Tibial nerve (tissue), 4 donors: ENCODE measurements at regions not wholly inside any gene's neighbourhood (a gene's known extent, or its start where the extent isn't known, plus 50 kb on each side); places are given as distances from the start of the nearest gene placed in this dataset.

Experiments
- DNase-seq, 2 donors: peaks; one replicate each; pipeline ENCODE4 v3.0.0-alpha.2; 2019; ENCODE audit warnings: low spot score in 2 of 2
- H3K27ac ChIP-seq, 4 donors: fragments of 200-600 bp; sonication (generic) in 3 of 4; one replicate each; pipeline ENCODE4 v1.5.1; 2017 to 2019; ENCODE audit warnings: mild to moderate bottlenecking in 1 of 4
- H3K27me3 ChIP-seq, 2 donors: fragments of 200-600 bp; sonication (generic) in 1 of 2; one replicate each; pipeline versions ENCODE4 v1.5.1 to v1.6.0; 2017 to 2019
- H3K36me3 ChIP-seq, 3 donors: fragments of 200-600 bp; sonication (generic); one replicate each; pipeline ENCODE4 v1.5.1; 2018 to 2019
- H3K4me1 ChIP-seq, 4 donors: fragments of 200-600 bp; sonication (generic) in 3 of 4; one replicate each; pipeline ENCODE4 v1.5.1; 2017 to 2019
- H3K4me3 ChIP-seq, 4 donors: fragments of 200-600 bp; sonication (generic) in 3 of 4; one replicate each; pipeline ENCODE4 v1.5.1; 2017 to 2019; ENCODE audit warnings: mild to moderate bottlenecking in 1 of 4, moderate library complexity in 1 of 4
- H3K9me3 ChIP-seq, 4 donors: fragments of 200-600 bp; sonication (generic) in 3 of 4; one replicate each; pipeline ENCODE4 v1.5.1; 2017 to 2019
- EP300 ChIP-seq, 2 donors: sonication (generic); formaldehyde crosslinking; IDR thresholded peaks; one replicate each; pipeline ENCODE4 v1.6.1; 2017; ENCODE audit warnings: antibody characterized with exemption in 2 of 2, mild to moderate bottlenecking in 1 of 2
- POLR2A ChIP-seq, 2 donors: fragments of 450-650 bp; IDR thresholded peaks; one replicate each; pipeline ENCODE4 v1.6.1; 2017; ENCODE audit warnings: antibody characterized with exemption in 2 of 2, mild to moderate bottlenecking in 2 of 2, moderate library complexity in 2 of 2
- WGBS, 2 donors: methylation state at CpG; one replicate each; pipeline ENCODE4 v1.1.5; 2018; 5-methylcytosine and 5-hydroxymethylcytosine counted together
- TF ChIP-seq, protein P1 (sequence below), 5 experiments: fragments of 200-600 bp in 3 of 5; fragments of 450-650 bp in 2 of 5; sonication (generic) in 3 of 5; IDR thresholded peaks; one replicate each; pipeline ENCODE4 v1.5.1; 2016 to 2019; ENCODE audit warnings: antibody characterized with exemption in 5 of 5, mild to moderate bottlenecking in 3 of 5, moderate library complexity in 2 of 5

DNA sequence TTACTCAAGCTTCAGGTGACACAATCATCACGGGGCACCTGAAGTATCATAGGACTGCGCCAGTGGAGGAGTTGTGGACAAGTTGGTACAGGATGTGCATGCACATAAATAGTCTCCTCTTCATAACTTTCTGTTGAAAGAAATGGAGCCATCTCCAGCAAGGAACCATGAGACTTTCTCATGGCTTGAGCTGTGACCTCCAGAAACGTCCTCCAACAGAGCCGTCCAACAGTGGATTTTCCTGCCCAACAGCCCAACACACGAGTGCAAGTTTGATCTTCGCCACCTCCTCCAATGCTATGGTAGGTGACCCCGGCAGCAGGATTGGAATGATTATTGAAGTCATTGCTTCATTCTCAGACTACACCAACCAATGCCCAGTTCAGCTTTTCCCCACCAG is 105.1 kb upstream of the ZNF507 start:
- Histone ChIP-seq H3K36me3 (no peaks in the 10 kb centered on the region), H3K9me3 (no peaks in the 10 kb centered on the region), H3K4me3 (no peak overlapping the region), H3K27me3 (no peaks in the 10 kb centered on the region), H3K4me1 (no peaks in the 10 kb centered on the region), H3K27ac (no peak overlapping the region)
- WGBS, 2 donors = 88 to 96% methylated on average over 7 of the region's 7 CpGs
- TF ChIP-seq POLR2A (IDR thresholded peaks at IDR 0.05) (no peak), EP300 (IDR thresholded peaks at IDR 0.05) (no peak)
- TF ChIP-seq, protein P1, sequence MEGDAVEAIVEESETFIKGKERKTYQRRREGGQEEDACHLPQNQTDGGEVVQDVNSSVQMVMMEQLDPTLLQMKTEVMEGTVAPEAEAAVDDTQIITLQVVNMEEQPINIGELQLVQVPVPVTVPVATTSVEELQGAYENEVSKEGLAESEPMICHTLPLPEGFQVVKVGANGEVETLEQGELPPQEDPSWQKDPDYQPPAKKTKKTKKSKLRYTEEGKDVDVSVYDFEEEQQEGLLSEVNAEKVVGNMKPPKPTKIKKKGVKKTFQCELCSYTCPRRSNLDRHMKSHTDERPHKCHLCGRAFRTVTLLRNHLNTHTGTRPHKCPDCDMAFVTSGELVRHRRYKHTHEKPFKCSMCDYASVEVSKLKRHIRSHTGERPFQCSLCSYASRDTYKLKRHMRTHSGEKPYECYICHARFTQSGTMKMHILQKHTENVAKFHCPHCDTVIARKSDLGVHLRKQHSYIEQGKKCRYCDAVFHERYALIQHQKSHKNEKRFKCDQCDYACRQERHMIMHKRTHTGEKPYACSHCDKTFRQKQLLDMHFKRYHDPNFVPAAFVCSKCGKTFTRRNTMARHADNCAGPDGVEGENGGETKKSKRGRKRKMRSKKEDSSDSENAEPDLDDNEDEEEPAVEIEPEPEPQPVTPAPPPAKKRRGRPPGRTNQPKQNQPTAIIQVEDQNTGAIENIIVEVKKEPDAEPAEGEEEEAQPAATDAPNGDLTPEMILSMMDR (IDR thresholded peaks at IDR 0.05) = no peak
- DNase-seq = no peak

DNA sequence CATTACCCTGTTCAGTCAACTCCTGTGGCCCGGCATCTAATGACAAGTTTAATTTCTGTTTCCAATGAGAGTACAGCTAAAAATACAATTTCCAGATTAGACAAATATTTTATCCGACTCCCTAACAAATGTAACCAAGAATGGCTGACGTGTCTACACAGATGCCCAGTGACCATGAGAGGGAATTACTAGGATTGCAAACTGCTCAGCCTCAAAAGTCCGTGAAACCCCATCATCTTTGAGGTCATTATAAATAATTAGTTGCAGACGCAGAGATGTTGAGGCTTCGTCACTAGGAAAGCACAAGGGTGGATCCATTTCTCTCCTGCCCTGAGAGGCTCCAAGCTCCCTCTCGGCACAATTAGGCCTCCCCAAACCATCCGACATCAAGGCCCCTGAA is 104.1 kb upstream of the ZNF507 start:
- Histone ChIP-seq H3K27ac (no peak overlapping the region), H3K27me3 (no peaks in the 10 kb centered on the region), H3K4me1 (no peaks in the 10 kb centered on the region), H3K9me3 (no peaks in the 10 kb centered on the region), H3K4me3 (no peak overlapping the region), H3K36me3 (no peaks in the 10 kb centered on the region)
- WGBS, 2 donors = 71 to 76% methylated on average over 8 of the region's 8 CpGs
- DNase-seq = no peak
- TF ChIP-seq POLR2A (IDR thresholded peaks at IDR 0.05) = no peak
- TF ChIP-seq EP300 (IDR thresholded peaks at IDR 0.05) = no peak
- TF ChIP-seq, protein P1 (IDR thresholded peaks at IDR 0.05) = no peak

DNA sequence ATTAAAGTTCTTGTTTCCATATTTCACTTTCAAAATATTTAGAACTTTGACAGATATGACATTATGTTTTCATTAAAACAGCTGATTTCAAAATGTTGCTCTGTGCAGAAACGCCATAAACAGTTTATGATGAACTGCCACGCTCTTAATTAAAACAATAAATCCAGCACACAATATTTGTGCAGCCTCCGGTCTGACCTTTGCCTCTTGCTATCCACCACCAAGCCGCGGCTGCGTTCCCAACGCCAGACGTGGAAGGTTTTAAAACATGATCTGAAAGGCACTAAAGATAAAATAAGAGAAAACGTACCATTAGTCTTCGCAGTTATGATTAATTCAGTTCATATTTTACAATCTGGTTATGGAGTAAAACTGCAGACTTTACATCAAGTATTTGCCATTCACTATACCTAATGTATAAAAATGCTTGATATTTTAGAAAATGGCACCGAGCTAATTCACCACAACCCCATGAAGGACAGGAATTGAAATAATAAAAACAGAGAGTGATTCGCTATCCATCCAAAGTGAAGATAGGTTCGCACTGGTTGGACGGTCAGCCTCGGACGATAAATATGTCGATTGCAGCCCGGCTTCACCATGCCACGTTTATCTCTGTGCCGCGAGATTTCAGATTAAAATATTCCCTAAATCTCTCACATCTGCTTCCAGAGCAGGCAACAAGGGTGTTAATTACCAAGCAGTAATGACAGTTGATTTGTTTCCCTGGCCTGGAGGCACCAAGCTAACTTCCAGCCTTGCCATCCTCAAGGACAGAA is 103.3 kb upstream of the ZNF507 start:
- TF ChIP-seq POLR2A (IDR thresholded peaks at IDR 0.05) (no peak), EP300 (IDR thresholded peaks at IDR 0.05) (no peak)
- TF ChIP-seq, protein P1 (IDR thresholded peaks at IDR 0.05) = no peak
- Histone ChIP-seq H3K27me3 (no peaks in the 10 kb centered on the region), H3K27ac (no peak overlapping the region), H3K4me3 (no peak overlapping the region), H3K36me3 (no peaks in the 10 kb centered on the region), H3K4me1 (no peaks in the 10 kb centered on the region), H3K9me3 (no peaks in the 10 kb centered on the region)
- WGBS, 2 donors = 70 to 73% methylated on average over 21 of the region's 21 CpGs
- no peak for DNase-seq

DNA sequence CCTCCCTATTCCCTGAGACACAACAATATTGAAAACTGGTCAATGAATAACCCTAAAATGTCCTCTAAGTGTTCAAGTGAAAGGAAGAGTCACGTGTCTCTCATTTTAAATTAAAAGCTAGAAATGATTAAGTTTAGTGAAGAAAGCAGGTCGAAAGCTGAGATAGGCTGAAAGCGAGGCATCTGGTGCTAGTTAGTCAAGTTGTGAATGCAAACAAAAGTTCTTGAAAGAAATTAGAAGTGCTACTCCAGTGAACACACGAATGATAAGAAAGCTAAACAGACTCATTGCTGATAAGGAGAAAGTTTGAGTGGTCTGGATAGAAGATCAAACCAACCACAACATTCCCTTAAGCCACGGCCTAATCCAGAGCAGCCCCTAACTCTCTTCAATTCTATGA is 99.4 kb upstream of the ZNF507 start:
- Histone ChIP-seq H3K4me1 (no peaks in the 10 kb centered on the region), H3K4me3 (no peak overlapping the region), H3K9me3 (no peaks in the 10 kb centered on the region), H3K36me3 (no peaks in the 10 kb centered on the region), H3K27ac (no peak overlapping the region), H3K27me3 (no peaks in the 10 kb centered on the region)
- no peak for DNase-seq
- 56 to 65% methylated on average over 5 of the region's 5 CpGs for WGBS, 2 donors
- TF ChIP-seq EP300 (IDR thresholded peaks at IDR 0.05) (no peak), POLR2A (IDR thresholded peaks at IDR 0.05) (no peak)
- TF ChIP-seq, protein P1 (IDR thresholded peaks at IDR 0.05) = no peak

DNA sequence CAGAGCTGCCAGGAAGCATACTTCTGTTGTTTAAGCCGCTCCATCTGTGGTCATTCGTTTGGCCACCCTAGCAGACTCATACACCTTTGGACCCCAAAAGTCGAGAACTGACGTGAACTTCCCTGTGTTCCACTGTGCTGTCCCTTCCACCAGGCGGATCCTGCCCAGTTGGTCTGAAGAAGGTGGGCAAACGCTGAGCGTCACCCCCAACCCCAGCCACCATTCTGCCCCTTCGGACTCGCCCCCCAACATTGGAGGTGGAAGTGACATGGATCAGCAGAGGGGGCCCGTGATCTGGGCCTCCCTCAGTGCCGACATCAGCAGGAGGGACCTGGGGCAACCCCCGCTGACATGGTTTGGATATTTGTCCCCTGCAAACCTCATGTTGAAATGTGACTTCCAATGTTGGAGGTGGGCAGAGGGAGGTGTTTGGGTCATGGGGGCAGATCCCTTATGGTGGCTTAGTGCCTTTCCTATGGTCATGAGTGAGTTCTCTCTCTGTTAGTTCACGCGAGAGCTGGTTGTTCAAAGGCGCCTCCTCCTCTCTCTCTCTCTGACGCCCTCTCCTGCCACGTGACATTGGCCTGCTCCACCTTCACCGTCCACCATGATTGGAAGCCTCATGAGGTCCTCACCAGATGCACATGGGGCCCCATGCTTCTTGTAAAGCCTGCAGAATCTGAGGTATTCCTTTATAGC is 93.6 kb upstream of the ZNF507 start:
- 87 to 93% methylated on average over 15 to 18 of the region's 18 CpGs for WGBS, 2 donors
- Histone ChIP-seq H3K27ac (no peak overlapping the region), H3K4me3 (no peak overlapping the region), H3K36me3 (no peaks in the 10 kb centered on the region), H3K27me3 (peaks cover 0 to 5% of the 10 kb centered on the region in 2 donors), H3K4me1 (no peaks in the 10 kb centered on the region), H3K9me3 (no peaks in the 10 kb centered on the region)
- DNase-seq = no peak
- TF ChIP-seq EP300 (IDR thresholded peaks at IDR 0.05) (no peak), POLR2A (IDR thresholded peaks at IDR 0.05) (no peak)
- TF ChIP-seq, protein P1 (IDR thresholded peaks at IDR 0.05) = no peak
